Retinal pigment epithelial cell (primary cell): ENCODE measurements at regions not wholly inside any gene's neighbourhood (a gene's known extent, or its start where the extent isn't known, plus 50 kb on each side); places are given as distances from the start of the nearest gene placed in this dataset.

ENCODE experiments used
- DNase-seq: peaks from one replicate; pipeline ENCODE4 v3.0.0-alpha.2; 2010; ENCODE audit warnings: low read depth
- H3K4me3 ChIP-seq: 2 replicates; pipeline ENCODE4 v1.5.1; 2011; ENCODE audit warnings: mild to moderate bottlenecking, low read length, control low read depth, moderate library complexity
- TF ChIP-seq, protein P1 (sequence below): conservative IDR thresholded peaks from 2 replicates; pipeline ENCODE4 v1.5.1; 2011; ENCODE audit warnings: low read depth, low read length, control low read depth, inconsistent platforms

DNA sequence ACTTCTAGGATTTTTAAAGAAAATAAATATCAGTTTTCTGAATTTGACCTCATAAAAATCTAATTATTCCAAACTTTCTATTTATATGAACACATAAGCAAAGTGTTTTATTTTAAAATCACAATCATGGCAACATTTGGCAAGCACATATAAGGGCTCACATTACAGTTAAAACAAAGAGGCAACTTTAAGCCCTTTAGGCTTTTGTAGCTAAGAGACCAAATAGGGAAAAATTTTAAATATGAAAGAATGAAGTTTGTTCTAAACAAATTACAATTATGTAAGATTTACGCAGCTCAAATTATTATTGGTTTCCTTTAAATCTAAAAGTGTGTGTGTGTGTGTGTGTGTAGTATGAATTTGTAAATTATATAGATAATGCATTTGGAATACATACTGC lies 267.0 kb downstream of the ZIC4 start:
- no peak for DNase-seq
- TF ChIP-seq, protein P1, sequence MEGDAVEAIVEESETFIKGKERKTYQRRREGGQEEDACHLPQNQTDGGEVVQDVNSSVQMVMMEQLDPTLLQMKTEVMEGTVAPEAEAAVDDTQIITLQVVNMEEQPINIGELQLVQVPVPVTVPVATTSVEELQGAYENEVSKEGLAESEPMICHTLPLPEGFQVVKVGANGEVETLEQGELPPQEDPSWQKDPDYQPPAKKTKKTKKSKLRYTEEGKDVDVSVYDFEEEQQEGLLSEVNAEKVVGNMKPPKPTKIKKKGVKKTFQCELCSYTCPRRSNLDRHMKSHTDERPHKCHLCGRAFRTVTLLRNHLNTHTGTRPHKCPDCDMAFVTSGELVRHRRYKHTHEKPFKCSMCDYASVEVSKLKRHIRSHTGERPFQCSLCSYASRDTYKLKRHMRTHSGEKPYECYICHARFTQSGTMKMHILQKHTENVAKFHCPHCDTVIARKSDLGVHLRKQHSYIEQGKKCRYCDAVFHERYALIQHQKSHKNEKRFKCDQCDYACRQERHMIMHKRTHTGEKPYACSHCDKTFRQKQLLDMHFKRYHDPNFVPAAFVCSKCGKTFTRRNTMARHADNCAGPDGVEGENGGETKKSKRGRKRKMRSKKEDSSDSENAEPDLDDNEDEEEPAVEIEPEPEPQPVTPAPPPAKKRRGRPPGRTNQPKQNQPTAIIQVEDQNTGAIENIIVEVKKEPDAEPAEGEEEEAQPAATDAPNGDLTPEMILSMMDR, result no peak
- H3K4me3 ChIP-seq, result no peak overlapping the region

DNA sequence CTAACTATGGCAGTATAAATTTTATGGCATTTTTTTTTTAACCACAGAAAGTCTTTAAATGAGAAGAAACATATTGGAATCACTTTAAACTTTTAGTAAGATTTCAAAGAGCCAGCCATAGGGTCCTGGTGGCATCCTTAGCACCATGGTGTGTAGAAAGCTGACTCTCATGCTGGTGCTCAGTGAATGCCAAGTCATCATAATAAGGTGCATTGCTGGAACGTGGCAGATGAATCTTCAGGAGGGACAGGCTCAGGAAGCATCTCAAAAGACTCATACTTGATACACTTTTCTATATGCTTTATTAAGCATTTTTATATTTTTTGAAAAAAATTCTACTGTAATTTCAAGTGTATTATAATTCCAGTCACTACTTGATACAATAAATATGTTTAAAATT lies 274.2 kb downstream of the ZIC4 start:
- no peak for DNase-seq
- no peak overlapping the region for H3K4me3 ChIP-seq
- TF ChIP-seq, protein P1, result no peak

DNA sequence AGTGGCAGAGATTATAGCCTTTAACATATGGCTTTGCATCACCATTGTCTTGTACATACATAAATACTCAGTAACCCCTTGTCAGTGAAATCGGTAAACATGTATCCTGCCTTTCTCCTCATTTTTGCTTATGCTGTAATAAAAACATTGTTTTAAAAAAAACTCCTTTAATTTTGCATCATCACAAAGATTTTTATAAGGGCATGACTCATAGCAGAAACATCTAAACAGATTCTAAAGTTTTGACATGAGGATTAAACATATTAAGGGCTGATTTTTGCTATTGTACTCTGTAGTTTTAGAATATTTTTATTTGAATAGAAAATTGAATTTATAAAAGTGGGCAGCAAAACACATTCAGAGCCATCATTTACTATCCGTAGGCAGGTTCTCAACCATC lies 275.9 kb downstream of the ZIC4 start:
- DNase-seq, result peak; percentile 16
- H3K4me3 ChIP-seq, result no peak overlapping the region
- TF ChIP-seq, protein P1, result no peak

DNA sequence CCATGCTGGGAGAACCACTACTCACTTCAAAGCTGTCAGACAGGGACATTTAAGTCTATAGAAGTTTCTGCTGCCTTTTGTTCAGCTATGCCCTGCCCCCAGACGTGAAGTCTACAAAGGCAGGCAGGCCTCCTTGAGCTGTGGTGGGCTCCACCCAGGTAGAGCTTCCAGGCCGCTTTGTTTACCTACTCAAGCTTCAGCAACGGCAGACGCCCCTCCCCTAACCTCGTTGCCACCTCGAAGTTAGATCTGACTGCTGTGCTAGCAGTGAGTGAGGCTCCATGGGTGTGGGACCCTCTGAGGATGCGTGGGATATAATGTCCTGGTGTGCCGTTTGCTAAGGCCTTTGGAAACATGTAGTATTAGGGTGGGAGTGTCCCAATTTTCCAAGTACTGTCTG lies 276.7 kb downstream of the ZIC4 start:
- TF ChIP-seq, protein P1, result no peak
- no peak overlapping the region for H3K4me3 ChIP-seq
- DNase-seq, result no peak

DNA sequence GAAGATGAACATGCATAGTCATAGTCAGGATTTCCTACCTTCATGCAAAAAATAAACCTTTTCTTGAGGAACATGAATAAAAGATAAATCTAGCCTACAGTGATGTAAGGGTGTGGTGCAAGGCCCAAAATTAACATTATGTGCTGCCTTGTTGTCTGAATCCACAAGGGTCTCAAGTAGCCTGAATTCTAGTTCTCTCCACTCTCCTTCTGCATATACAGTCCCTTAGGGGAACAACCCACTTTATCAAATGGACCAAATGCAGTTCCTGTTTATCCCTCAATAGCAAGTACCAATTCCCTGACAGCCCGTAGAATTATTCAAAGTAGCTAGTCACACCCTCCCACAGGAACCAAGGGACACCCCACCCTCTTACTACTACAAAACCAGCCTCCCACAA lies 284.0 kb downstream of the ZIC4 start:
- TF ChIP-seq, protein P1, result no peak
- no peak for DNase-seq

DNA sequence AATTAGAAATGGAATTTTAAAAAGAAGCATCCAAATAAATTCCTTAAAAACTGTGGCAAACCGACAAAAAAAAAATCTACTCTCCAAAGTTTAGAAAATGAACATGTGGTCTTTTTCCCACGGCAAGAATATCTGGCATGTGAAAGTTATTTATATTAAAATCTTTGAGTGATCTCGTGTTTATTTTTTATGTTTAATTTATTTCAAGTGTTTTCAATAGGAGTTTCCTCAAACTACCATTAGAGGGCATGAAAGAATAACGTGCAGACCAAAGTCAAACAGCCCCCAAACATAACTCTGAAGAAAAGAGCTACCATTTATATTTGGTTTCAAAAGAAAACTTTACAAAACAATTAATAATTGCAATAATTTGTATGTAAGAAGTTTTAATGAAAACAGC lies 286.4 kb downstream of the ZIC4 start:
- TF ChIP-seq, protein P1, result peak; percentile 64
- DNase-seq, result no peak
- H3K4me3 ChIP-seq, result no peak overlapping the region

More for the DNA sequence above, 284.0 kb downstream of the ZIC4 start:
- H3K4me3 ChIP-seq, result no peak overlapping the region

DNA sequence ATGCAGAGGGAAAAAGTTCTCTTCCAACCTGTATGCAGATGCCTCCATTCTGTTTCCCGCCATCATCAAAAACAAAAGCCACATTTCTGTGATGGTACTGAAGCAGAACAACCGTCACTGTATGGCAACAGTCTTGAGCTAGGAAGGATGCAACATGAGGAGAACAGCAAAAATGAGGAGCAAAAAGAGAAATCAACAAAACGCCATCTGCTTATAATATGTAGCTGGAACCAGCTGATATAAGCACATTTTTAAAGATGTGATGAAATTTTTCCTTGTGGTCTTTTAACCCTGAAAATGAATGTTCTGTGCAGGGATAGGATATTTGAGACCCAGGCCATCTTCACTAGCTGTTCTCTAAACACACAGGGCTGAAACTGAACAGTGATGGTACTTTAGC lies 287.0 kb downstream of the ZIC4 start:
- no peak for DNase-seq
- TF ChIP-seq, protein P1, result no peak
- H3K4me3 ChIP-seq, result no peak overlapping the region
